Effector memory CD4-positive, alpha-beta T cell (primary cell): ENCODE measurements at regions not wholly inside any gene's neighbourhood (a gene's known extent, or its start where the extent isn't known, plus 50 kb on each side); places are given as distances from the start of the nearest gene placed in this dataset.

Experiments
- DNase-seq, 3 donors: peaks; one replicate each; pipeline ENCODE4 v3.0.0-alpha.2; 2020
- H3K27ac ChIP-seq: 2 replicates; pipeline ENCODE4 v1.7.0; 2013; ENCODE audit warnings: mild to moderate bottlenecking, low read length, moderate library complexity; ENCODE audit not compliant: insufficient read depth, poor library complexity, severe bottlenecking
- H3K27me3 ChIP-seq: replicated peaks from 2 replicates; pipeline ENCODE4 v1.7.0; 2013; ENCODE audit warnings: mild to moderate bottlenecking, low read length; ENCODE audit not compliant: insufficient read depth, control insufficient read depth, poor library complexity, severe bottlenecking
- H3K36me3 ChIP-seq: 2 replicates; pipeline ENCODE4 v1.7.0; 2013; ENCODE audit warnings: mild to moderate bottlenecking, low read length, moderate library complexity; ENCODE audit not compliant: control insufficient read depth, insufficient read depth
- H3K4me1 ChIP-seq: 2 replicates; pipeline ENCODE4 v1.7.0; 2013; ENCODE audit warnings: low read length, mild to moderate bottlenecking; ENCODE audit not compliant: control insufficient read depth, insufficient read depth, poor library complexity, severe bottlenecking
- H3K4me3 ChIP-seq: 2 replicates; pipeline ENCODE4 v1.7.0; 2013; ENCODE audit warnings: low read length, low read depth, mild to moderate bottlenecking; ENCODE audit not compliant: insufficient read depth, poor library complexity, severe bottlenecking
- H3K9me3 ChIP-seq: 2 replicates; pipeline ENCODE4 v1.7.0; 2013; ENCODE audit warnings: mild to moderate bottlenecking, low read length, moderate library complexity; ENCODE audit not compliant: control insufficient read depth

- Histone ChIP-seq H3K4me3 (no peak overlapping the region), H3K27ac (no peak overlapping the region), H3K4me1 (no peaks in the 10 kb centered on the region)
Observed at GRCh38 chr9:105828171-105828570, 133.8 kb downstream of the TMEM38B start.

GRCh38 chr9:105828596-105829213, 134.4 kb downstream of the TMEM38B start:
- Histone ChIP-seq H3K27ac (no peak overlapping the region), H3K27me3 (no peaks in the 10 kb centered on the region), H3K9me3 (no peaks in the 10 kb centered on the region), H3K4me1 (no peaks in the 10 kb centered on the region), H3K36me3 (no peaks in the 10 kb centered on the region), H3K4me3 (no peak overlapping the region)
- no peak for DNase-seq

More at GRCh38 chr9:105828171-105828570, 133.8 kb downstream of the TMEM38B start:
- Histone ChIP-seq H3K27me3 (no peaks in the 10 kb centered on the region), H3K36me3 (no peaks in the 10 kb centered on the region), H3K9me3 (no peaks in the 10 kb centered on the region)
- no peak for DNase-seq

GRCh38 chr9:105830461-105830860, 136.1 kb downstream of the TMEM38B start:
- Histone ChIP-seq H3K9me3 (no peaks in the 10 kb centered on the region), H3K36me3 (no peaks in the 10 kb centered on the region), H3K4me3 (no peak overlapping the region), H3K27ac (no peak overlapping the region), H3K27me3 (no peaks in the 10 kb centered on the region), H3K4me1 (no peaks in the 10 kb centered on the region)
- DNase-seq: no peak

- Histone ChIP-seq H3K4me3 (no peak overlapping the region), H3K27me3 (no peaks in the 10 kb centered on the region), H3K36me3 (no peaks in the 10 kb centered on the region), H3K4me1 (no peaks in the 10 kb centered on the region), H3K27ac (no peak overlapping the region), H3K9me3 (no peaks in the 10 kb centered on the region)
- no peak for DNase-seq
Observed at GRCh38 chr9:105832096-105832710, 137.9 kb downstream of the TMEM38B start.

GRCh38 chr9:105833271-105833975, 139.1 kb downstream of the TMEM38B start:
- DNase-seq: no peak
- Histone ChIP-seq H3K9me3 (no peaks in the 10 kb centered on the region), H3K4me3 (no peak overlapping the region), H3K27me3 (no peaks in the 10 kb centered on the region), H3K4me1 (no peaks in the 10 kb centered on the region), H3K27ac (no peak overlapping the region), H3K36me3 (no peaks in the 10 kb centered on the region)

GRCh38 chr9:105834404-105834803, 140.1 kb downstream of the TMEM38B start:
- Histone ChIP-seq H3K27ac (no peak overlapping the region), H3K4me1 (no peaks in the 10 kb centered on the region), H3K27me3 (no peaks in the 10 kb centered on the region), H3K4me3 (no peak overlapping the region), H3K9me3 (no peaks in the 10 kb centered on the region), H3K36me3 (no peaks in the 10 kb centered on the region)
- no peak for DNase-seq

GRCh38 chr9:105835721-105836120, 141.4 kb downstream of the TMEM38B start:
- Histone ChIP-seq H3K9me3 (no peaks in the 10 kb centered on the region), H3K36me3 (no peaks in the 10 kb centered on the region), H3K4me3 (no peak overlapping the region), H3K4me1 (no peaks in the 10 kb centered on the region), H3K27ac (no peak overlapping the region), H3K27me3 (no peaks in the 10 kb centered on the region)
- DNase-seq: no peak

- no peaks in the 10 kb centered on the region for H3K27me3 ChIP-seq
- no peak for DNase-seq
- no peak overlapping the region for H3K4me3 ChIP-seq
- H3K36me3 ChIP-seq: no peaks in the 10 kb centered on the region
- no peaks in the 10 kb centered on the region for H3K9me3 ChIP-seq
- H3K27ac ChIP-seq: no peak overlapping the region
- H3K4me1 ChIP-seq: no peaks in the 10 kb centered on the region
Observed at GRCh38 chr9:105836936-105837660, 142.8 kb downstream of the TMEM38B start.

- Histone ChIP-seq H3K27ac (no peak overlapping the region), H3K4me3 (no peak overlapping the region), H3K9me3 (no peaks in the 10 kb centered on the region), H3K36me3 (no peaks in the 10 kb centered on the region), H3K4me1 (no peaks in the 10 kb centered on the region), H3K27me3 (no peaks in the 10 kb centered on the region)
- no peak for DNase-seq
Observed at GRCh38 chr9:105841562-105841961, 147.2 kb downstream of the TMEM38B start.
